Kidney epithelial cell (primary cell): ENCODE measurements at regions not wholly inside any gene's neighbourhood (a gene's known extent, or its start where the extent isn't known, plus 50 kb on each side); places are given as distances from the start of the nearest gene placed in this dataset.
A peak's percentile ranks its signal among the peaks of the same experiment; 100 is the strongest.

Experiments
- DNase-seq: peaks from one replicate; pipeline ENCODE4 v3.0.0-alpha.2; 2010; ENCODE audit warnings: low read depth
- H3K27me3 ChIP-seq: 2 replicates; pipeline ENCODE4 v1.6.0; 2011; ENCODE audit warnings: low read length; ENCODE audit not compliant: control insufficient read depth, insufficient read depth
- H3K36me3 ChIP-seq: 2 replicates; pipeline ENCODE4 v1.5.1; 2011; ENCODE audit warnings: low read length; ENCODE audit not compliant: control insufficient read depth, insufficient read depth
- H3K4me3 ChIP-seq: 2 replicates; pipeline ENCODE4 v1.5.1; 2011; ENCODE audit warnings: low read depth, mild to moderate bottlenecking, control low read depth, low read length
- TF ChIP-seq, protein P1 (sequence below): IDR thresholded peaks from 2 replicates; pipeline ENCODE4 v1.5.1; 2011; ENCODE audit warnings: mild to moderate bottlenecking, moderate library complexity, low read length, control low read depth, inconsistent platforms; ENCODE audit not compliant: insufficient read depth, poor library complexity, severe bottlenecking

- Histone ChIP-seq H3K27me3 (no peaks in the 10 kb centered on the region), H3K4me3 (no peak overlapping the region), H3K36me3 (no peaks in the 10 kb centered on the region)
- TF ChIP-seq, protein P1, sequence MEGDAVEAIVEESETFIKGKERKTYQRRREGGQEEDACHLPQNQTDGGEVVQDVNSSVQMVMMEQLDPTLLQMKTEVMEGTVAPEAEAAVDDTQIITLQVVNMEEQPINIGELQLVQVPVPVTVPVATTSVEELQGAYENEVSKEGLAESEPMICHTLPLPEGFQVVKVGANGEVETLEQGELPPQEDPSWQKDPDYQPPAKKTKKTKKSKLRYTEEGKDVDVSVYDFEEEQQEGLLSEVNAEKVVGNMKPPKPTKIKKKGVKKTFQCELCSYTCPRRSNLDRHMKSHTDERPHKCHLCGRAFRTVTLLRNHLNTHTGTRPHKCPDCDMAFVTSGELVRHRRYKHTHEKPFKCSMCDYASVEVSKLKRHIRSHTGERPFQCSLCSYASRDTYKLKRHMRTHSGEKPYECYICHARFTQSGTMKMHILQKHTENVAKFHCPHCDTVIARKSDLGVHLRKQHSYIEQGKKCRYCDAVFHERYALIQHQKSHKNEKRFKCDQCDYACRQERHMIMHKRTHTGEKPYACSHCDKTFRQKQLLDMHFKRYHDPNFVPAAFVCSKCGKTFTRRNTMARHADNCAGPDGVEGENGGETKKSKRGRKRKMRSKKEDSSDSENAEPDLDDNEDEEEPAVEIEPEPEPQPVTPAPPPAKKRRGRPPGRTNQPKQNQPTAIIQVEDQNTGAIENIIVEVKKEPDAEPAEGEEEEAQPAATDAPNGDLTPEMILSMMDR = no peak
- DNase-seq = no peak
Measured at GRCh38 chrX:134101636-134102035, 116.2 kb upstream of the GPC3 start.

GRCh38 chrX:134115270-134115669, 121.7 kb upstream of the CCDC160 start:
- DNase-seq = no peak
- no peak overlapping the region for H3K4me3 ChIP-seq
- TF ChIP-seq, protein P1 = no peak

DNA sequence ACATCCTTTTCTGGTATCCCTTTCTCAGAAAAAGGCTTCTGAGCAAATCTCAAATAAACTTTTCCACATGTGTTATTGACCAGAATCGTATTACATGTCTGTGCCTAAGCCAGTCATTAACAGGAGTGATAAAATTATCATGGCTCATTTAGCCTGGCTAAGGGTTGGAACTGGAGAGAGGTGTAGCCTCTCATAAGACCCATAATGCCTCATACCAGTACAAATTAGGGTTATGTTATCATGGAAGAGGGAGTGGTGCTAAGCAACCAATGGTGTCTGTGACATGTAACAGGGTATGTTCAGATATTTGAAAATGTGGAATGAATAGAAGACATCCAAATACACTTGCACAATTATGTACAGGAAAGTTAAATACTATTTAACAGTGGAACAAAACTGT, 99.6 kb upstream of the CCDC160 start:
- H3K36me3 ChIP-seq = no peaks in the 10 kb centered on the region
- H3K4me3 ChIP-seq = no peak overlapping the region
- TF ChIP-seq, protein P1 = no peak
- DNase-seq = no peak
- H3K27me3 ChIP-seq = no peaks in the 10 kb centered on the region

More at GRCh38 chrX:134115270-134115669, 121.7 kb upstream of the CCDC160 start:
- Histone ChIP-seq H3K36me3 (no peaks in the 10 kb centered on the region), H3K27me3 (no peaks in the 10 kb centered on the region)

- TF ChIP-seq, protein P1 = no peak
- Histone ChIP-seq H3K27me3 (no peaks in the 10 kb centered on the region), H3K4me3 (no peak overlapping the region), H3K36me3 (no peaks in the 10 kb centered on the region)
- no peak for DNase-seq
Measured at GRCh38 chrX:134139090-134139489, 97.9 kb upstream of the CCDC160 start.

DNA sequence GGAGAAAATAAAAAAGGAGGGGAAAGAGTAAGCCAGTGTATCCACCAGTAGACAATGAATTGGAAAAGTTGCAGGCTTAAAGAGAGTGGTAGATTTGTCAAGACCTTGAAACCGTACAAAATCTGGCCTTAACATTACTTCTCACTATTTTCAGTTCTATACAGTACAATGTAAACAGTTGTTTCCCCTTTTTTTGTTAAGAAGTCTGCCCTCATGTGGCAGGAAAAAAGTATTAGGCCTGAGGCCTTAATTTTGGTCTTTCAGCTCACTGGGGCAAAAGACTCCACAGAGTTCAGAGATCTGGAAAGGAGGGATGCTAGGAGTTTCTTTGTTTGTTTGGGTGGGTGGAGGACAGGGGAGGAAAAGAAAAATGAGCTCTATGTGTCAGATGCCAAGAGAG, 92.8 kb upstream of the CCDC160 start:
- Histone ChIP-seq H3K27me3 (no peaks in the 10 kb centered on the region), H3K4me3 (no peak overlapping the region), H3K36me3 (no peaks in the 10 kb centered on the region)
- DNase-seq = no peak
- TF ChIP-seq, protein P1 = peak; percentile 28

GRCh38 chrX:134146493-134146892, 90.5 kb upstream of the CCDC160 start:
- DNase-seq = no peak
- Histone ChIP-seq H3K4me3 (no peak overlapping the region), H3K27me3 (no peaks in the 10 kb centered on the region), H3K36me3 (no peaks in the 10 kb centered on the region)
- TF ChIP-seq, protein P1 = no peak
